ENCODE measurements at regions not wholly inside any gene's neighbourhood (a gene's known extent, or its start where the extent isn't known, plus 50 kb on each side); places are given as distances from the start of the nearest gene placed in this dataset.

DNA sequence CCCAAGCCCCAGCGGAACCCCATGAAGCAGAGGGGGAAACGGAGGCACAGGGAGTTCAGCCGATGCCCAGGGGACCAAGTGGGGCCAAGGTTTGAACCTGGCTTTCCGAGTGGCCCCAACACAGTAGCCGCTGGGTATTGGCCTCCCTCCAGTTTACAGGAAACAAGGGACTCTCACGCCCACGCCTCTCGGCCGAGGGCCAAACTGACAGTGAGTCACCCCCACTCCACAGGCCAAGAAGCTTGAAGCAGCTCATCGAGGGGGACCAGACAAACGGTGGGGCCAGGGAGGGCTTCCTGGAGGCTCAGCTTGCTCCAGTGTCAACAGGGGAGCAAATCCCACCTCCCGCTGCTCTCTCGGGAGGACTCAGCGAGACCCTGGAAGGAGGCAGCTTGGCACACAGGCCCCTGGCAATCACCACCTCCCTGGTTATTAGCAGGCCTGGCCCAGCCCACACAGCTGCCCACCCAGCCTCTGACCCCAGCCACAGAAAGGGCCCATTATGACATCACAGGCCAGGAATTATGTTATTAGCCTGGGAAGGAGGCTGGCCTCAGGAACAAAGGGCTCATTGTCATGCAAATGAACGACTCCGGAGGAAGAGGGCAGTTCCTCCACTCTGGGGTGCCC, 54.6 kb downstream of the NCOR2 start:
- no peak overlapping the region for H3K4me3 ChIP-seq (ENCODE audit: low read depth, low read length)
- TF ChIP-seq, protein P1, sequence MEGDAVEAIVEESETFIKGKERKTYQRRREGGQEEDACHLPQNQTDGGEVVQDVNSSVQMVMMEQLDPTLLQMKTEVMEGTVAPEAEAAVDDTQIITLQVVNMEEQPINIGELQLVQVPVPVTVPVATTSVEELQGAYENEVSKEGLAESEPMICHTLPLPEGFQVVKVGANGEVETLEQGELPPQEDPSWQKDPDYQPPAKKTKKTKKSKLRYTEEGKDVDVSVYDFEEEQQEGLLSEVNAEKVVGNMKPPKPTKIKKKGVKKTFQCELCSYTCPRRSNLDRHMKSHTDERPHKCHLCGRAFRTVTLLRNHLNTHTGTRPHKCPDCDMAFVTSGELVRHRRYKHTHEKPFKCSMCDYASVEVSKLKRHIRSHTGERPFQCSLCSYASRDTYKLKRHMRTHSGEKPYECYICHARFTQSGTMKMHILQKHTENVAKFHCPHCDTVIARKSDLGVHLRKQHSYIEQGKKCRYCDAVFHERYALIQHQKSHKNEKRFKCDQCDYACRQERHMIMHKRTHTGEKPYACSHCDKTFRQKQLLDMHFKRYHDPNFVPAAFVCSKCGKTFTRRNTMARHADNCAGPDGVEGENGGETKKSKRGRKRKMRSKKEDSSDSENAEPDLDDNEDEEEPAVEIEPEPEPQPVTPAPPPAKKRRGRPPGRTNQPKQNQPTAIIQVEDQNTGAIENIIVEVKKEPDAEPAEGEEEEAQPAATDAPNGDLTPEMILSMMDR (IDR thresholded peaks at IDR 0.05; ENCODE audit: control insufficient read depth, extremely low read depth, insufficient read depth): no peak
- no peak for DNase-seq (ENCODE audit: low read depth)

DNA sequence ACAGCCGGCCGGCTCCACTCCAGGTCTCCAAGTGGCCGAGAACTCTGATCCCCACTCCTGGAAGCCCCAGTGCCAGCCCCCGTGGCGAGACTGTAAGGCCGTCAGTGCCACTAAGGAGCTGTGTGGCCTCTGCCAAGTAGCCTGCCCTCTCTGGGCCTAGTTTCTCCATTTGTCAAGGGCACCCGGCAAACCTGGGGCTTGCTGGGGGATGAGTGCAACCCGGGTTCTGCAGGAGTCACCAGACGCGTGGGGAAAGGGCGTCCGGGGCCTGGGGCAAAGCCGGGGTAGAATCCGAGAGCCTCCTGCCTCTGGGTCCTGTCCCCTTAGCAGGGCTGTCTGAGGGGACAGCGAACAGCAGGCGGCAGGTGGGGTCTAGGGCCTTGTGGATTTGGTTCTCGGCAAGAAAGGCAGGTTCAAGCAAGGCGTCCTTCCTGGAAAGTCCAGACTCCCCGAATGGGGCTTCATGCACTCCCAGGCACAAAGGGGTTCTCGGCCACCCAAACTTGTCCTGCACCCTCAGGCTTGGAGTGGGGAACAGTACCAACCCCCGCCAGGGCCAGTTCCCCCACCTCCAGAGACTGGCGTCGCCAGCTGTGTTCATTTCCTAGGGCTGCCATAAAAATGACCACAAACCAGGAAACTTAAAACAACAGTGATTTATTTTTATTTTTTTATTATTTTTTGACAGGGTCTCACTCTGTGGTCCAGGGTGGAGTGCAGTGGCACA, 56.0 kb downstream of the NCOR2 start:
- no peak overlapping the region for H3K4me3 ChIP-seq (ENCODE audit: low read depth, low read length)
- TF ChIP-seq, protein P1 (IDR thresholded peaks at IDR 0.05; ENCODE audit: control insufficient read depth, extremely low read depth, insufficient read depth): no peak
- no peak for DNase-seq (ENCODE audit: low read depth)

DNA sequence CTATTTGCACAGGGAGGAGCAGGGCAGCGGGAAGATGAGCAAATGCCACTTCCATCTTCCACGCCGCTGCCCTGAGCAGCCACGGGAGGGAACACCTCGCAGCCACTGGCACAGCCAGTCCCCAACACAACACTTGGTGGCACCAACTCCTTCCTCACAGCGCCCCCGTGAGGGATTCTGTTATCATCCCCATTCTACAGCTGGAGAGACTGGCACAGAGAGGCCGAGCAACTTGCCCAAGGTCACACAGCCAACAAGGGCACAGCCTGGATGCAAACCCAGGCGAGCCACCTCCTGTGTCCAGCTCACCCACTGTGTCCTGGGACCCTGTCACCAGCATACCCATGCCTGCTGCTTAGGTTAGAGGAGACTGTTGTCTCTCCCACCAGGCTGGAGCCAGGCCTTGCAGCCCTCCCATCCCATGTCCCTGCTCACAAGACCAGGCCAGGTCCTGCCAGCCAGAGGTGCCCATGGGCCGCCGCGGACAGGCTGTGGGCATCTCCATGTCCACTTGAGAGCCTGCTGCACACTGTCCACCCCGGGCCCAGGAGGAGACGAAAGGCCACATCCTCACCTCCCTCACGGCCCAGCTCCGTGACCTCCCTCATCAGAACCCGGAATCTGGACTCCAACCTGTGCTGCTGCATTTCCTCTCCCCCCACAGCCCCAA, 57.0 kb downstream of the NCOR2 start:
- no peak for DNase-seq (ENCODE audit: low read depth)
- TF ChIP-seq, protein P1 (IDR thresholded peaks at IDR 0.05; ENCODE audit: control insufficient read depth, extremely low read depth, insufficient read depth): no peak
- H3K4me3 ChIP-seq (ENCODE audit: low read depth, low read length): no peak overlapping the region

DNA sequence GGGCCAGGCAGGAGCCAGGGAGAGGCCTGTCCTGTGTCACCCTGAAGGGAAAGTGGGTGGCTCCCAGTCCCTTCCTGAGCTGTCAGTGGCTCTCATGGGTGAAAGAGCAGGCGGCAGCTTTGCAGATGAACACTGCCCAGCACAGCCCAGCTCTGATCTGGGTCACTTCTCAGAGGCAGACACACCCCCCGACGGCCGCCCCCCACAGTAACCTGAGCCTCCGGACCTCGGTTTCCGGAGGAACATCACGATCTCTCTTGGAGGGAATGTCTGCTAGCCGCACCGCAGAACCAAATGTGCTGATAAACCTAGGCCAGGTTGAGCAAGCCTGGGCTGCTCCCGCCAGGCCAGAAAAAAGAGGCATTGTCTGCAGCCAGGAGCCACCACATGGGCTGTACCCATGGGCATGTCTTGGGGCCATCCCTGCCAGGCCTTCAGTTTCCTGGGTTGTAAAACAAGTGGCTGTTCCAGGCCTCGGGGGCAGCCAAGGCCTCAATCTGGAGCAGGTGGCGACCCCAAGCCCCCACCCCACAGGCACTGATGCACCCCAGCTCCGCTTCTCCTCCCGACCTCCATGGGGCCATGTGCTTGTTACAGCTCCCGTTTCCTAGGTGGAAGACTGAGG, 57.6 kb downstream of the NCOR2 start:
- TF ChIP-seq, protein P1 (IDR thresholded peaks at IDR 0.05; ENCODE audit: control insufficient read depth, extremely low read depth, insufficient read depth): no peak
- no peak for DNase-seq (ENCODE audit: low read depth)
- H3K4me3 ChIP-seq (ENCODE audit: low read depth, low read length): no peak overlapping the region

DNA sequence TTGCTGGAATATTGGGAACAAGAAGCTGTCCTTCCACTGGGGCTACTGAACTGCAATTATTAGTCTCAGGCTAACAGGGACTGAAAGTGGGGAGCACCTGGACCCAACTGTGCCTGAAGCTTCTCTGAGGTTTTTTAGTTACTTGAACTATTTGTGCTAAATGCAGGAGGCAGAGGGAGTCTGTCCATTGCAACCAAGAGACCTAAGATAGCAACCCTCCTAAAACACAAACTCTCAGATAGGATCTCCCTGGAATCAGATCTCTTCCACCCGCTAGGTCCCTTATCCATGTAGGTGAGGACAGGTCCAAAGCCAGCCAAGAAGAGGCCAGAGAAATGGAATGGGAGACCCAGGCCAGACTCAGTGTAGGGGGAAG, 58.1 kb downstream of the NCOR2 start:
- no peak overlapping the region for H3K4me3 ChIP-seq (ENCODE audit: low read depth, low read length)
- TF ChIP-seq, protein P1 (IDR thresholded peaks at IDR 0.05; ENCODE audit: control insufficient read depth, extremely low read depth, insufficient read depth): no peak
- DNase-seq (ENCODE audit: low read depth): no peak

DNA sequence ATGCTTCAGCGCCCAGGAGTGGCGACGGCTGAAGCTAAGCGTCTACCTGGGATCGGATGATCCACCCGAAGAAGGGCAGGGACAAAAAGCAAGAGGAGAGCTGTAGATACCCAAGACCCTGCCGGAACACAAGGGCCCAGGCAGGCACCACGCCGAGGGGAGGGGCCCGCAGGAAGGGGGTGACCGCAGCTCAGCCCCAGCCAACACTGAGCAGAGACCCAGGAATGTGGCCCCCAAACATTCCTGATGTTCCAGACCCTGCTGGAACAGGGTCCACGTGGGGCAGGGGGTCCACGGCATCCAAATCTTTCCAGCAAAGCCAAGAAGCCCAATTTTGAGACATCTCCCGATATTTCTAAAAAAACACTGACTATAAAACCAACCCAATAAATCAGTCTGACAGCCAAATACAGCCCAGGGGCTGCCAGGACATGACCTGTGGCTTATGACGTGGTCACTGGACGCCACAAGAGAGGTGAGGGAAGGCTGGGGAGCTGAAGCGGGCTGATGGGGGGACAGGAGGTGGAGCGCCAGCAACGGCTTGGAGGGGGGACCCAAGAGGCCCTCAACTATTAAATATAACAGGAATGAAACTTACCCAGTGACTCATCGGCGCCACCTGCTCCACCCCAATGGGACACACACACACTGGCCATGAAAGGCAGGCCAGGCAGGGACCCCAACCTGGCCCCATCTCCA, 58.9 kb downstream of the NCOR2 start:
- no peak overlapping the region for H3K4me3 ChIP-seq (ENCODE audit: low read depth, low read length)
- TF ChIP-seq, protein P1 (IDR thresholded peaks at IDR 0.05; ENCODE audit: control insufficient read depth, extremely low read depth, insufficient read depth): peak; percentile 8; the same call in 1 of the 2 replicates
- no peak for DNase-seq (ENCODE audit: low read depth)

Data from LNCaP clone FGC (cell line).